ENCODE measurements at regions not wholly inside any gene's neighbourhood (a gene's known extent, or its start where the extent isn't known, plus 50 kb on each side); places are given as distances from the start of the nearest gene placed in this dataset.

DNA sequence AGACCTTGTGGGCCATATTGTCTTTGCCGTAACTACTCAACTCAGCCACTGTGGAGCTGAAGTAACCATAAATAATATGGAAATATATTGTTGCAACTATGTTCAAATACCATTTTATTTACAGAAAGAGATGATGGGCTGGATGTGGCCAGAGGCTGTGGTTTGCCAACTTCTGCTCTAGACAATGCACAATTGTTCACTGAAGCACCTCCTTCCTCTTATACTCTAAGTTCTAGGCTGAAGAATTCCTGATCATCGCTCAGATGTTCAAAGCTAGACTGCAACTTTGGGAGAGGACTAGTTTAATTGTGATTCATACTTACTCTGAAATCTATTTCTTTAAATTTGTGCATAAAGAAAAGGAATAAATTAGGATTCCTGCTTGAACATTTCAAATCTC lies 245.0 kb downstream of the TAF11L14 start:
- TF ChIP-seq EZH2 (IDR thresholded peaks at IDR 0.05; ENCODE audit: insufficient read depth, poor library complexity, severe bottlenecking) (no peak), EZH2phosphoT487 (IDR thresholded peaks at IDR 0.05; ENCODE audit: insufficient read depth, low read depth) (no peak)
